HG03432 (cell line): ENCODE measurements at regions not wholly inside any gene's neighbourhood (a gene's known extent, or its start where the extent isn't known, plus 50 kb on each side); places are given as distances from the start of the nearest gene placed in this dataset.
"Not testable (repeated sequence)": the region's sequence is repeated elsewhere in the genome, so short reads cannot be mapped to it uniquely, and the experiment has no call there.

ENCODE experiments used
- ATAC-seq: cut with Tn5 transposase; IDR thresholded peaks from one replicate; pipeline ENCODE4 v1.9.1; 2021; ENCODE audit warnings: mild to moderate bottlenecking, moderate library complexity; ENCODE audit not compliant: unreplicated experiment

DNA sequence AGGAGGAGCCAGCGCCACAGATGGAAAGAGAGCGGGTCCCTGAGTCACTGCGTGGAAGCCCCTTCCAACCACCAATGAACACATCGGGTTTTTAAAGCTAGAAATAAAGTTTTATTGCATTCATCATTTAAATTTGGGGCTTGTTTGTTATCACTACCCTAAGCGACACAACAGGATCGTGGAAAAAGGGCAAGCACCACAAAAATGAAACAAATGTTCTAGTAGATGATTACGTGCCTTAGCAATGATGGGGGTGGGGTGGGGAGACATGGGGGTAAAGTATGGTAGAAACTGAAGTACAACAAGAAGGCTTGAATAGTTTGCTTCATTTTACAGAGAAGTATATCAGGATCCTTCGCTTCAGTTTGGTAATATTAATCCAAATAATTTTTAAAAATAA, 221.6 kb upstream of the ATP10A start:
- ATAC-seq, result no peak

DNA sequence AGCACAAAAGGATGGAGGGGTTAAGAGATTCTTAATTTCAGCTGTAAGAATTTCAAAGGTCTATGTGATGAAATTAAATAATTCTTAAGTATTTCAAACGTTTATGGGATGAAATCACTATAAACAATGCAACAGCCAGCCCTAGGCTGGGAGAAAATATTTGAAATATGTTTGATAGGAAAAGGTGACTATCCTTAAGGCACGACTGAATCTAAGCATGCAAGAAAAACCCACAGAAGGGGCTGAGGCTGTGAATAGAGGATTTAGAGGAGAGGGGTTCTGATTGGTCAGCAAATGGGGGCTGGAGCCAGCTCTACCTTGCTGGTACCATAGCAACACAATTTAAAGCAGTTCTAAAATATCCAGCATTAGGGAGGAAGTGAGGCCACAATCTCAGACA, 220.8 kb upstream of the ATP10A start:
- ATAC-seq, result no peak

DNA sequence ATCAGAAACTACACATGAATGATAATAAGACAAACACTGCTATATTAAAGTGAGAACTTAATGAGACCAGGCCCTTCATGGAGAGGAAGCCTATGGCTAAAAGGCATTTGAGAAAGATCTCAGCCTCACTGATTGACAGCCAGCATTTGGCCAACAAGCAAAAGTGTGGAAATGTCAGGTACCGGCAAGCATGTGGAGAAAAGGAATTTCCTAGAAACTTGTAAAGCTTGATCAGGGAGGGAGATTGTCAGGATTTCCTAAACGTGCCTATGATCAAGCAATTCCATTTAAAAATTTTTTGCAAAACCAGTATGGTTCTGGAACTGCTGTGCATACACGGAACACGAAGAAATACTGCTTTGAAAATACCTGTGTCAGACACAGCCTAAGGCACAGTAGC, 220.3 kb upstream of the ATP10A start:
- ATAC-seq, result no peak

DNA sequence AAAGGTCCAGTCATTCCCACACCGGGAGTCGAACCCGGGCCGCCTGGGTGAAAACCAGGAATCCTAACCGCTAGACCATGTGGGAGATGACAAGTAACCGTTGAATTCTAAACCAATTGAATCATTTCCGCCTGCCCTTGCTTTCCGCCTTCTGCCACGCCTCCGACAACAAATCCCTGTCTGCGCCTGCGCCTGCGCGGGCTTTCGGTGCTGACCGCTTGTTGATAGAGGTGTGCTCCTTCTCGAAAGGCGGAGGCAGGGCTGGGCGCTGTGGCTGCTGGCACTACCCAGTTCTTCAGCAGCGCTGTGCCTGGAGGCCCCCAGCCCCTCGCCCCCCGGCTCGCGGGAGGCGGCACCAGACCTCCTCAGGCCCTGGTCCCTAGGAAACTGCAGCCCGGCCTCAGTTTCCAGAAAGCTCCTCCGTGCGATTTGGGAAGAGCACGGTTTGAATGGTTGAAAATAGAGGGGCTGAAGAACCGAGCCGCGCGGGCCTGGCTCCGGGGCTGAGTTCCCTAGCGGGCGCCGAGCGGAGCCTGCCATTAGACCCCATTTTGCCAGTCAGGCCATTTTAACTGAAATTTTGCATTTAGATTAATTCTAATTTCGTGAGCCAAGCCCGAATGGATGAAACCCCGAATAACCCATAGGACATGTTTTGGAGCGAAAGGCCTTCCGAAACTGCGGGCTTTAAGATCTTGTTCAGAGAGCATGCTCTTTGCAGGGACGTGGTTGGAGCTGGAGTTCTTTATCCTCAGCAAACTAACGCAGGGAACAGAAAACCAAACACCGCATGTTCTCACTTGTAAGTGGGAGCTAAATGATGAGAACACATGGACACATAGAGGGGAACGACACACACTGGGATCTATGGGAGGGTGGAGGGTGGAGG, 219.3 kb upstream of the ATP10A start:
- peak; percentile 96 for ATAC-seq

DNA sequence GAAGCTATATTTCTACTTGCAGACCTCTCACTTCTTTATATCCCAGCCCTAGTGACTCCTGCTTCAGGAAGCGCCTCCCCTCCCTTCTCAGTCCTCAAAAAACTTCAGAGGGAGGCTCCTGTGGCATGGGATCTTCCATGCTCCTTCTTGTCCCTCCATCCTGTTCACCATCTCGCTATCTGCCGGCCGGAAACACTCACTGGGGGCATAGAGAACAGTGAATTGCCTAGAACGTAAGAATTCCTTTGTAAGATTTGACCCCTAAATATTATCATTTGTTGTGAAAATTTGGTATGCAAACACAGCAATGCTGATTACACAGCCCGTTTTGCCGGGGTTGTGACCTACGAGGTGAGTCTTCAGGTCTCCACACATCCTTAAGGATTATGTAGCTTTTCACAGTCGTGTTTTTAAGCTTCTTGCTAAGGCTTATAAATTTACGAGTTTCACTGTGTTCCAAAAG, 218.7 kb upstream of the ATP10A start:
- no peak for ATAC-seq

DNA sequence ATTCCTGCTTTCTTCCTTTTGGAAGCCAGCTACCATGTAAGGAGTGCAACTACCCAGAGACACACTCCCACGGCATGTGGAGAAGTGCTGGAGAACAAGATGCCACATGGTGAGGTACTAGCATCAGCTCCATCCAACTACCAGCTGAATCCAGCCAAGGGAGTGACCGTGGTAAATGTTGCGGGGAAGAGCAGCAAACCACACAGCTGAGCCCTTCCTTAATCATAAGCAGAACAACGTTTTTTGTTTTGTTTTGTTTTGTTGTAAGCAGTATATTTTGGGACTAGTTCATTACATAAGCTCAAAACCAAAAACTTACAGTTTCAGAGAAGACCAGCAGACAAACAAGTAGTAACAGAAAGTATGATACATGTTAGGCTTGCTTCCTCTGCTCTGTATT, 212.6 kb upstream of the ATP10A start:
- no peak for ATAC-seq

DNA sequence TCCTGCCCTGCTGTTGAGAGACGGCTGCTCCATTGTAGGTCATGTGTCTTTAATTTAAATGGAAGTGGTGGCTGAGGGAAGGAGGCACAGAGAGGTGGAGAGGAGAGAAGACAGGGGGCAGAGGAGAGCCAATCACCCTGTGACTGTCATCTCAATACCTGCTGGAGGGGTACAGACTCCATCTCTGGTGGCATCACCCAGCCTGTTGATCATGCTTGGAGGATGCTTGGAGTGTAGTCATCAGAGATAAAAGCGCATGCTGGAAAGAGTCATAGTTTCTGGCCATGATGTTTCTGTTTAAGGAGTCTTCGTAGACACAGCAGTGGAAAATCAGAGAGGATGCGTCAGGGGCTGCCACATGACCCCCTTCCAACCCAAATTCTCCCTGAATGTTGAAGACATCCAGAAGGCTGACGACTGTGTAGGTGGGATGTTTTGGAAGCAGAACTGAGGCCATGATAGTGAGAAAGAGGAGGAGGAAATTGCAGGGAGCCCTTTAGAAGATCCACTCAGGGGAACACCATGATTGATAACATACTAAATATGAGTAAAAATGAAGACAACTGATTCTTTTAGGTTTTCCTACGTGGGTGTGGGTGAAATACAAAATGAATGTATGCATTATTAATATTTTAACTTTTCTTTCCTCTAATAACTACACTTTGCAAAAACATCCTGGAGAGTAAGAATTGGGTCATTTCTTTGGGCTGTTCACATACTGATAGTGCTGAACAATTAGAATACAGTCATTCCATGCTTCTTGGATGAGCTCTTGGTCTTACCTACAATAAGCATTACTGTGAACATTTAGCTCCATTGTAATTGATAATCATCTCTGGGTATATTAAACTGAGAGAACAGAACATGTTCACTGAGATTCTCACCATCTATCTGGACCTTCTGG, 210.6 kb upstream of the ATP10A start:
- ATAC-seq, result no peak

DNA sequence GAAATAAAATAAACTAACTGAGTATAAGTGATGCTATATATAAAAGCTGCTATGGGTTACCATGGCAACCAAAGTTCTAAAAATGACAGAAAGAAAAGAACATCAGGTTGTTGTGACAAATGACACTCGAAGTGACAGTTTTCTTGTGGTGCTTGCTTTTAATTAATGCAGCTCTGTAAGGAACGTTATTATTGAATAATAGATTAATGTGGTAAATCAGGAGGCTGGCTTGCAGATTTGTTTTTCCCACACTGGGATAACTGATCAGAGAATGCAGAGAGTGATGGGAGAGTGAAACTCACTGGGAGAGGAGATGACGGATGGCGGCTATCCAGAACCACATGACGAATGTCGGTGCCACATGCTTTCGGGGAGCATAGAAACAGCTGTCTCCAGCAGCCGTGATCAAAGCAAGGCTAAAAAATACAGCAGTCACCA, 207.0 kb upstream of the ATP10A start:
- ATAC-seq, result no peak

DNA sequence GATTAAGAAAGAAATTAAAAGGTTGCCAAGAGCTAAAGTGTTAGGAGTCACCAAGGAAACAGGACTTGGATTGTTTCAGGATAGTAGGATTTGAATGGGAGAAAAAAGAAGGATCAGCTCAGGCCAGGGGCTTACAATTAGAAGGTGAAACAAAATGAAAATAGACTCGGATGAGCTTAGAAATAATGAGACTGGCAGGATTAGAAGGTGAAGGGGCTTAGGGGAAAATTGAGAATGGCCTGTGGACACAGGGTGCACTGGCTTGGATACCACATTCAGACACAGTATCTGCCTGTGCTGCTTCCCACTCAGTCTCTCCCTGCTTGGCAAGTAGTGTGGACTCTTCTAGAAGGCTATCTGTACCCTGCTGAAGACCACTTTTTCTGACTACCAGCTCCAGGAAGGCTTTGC, 206.1 kb upstream of the ATP10A start:
- ATAC-seq, result no peak

DNA sequence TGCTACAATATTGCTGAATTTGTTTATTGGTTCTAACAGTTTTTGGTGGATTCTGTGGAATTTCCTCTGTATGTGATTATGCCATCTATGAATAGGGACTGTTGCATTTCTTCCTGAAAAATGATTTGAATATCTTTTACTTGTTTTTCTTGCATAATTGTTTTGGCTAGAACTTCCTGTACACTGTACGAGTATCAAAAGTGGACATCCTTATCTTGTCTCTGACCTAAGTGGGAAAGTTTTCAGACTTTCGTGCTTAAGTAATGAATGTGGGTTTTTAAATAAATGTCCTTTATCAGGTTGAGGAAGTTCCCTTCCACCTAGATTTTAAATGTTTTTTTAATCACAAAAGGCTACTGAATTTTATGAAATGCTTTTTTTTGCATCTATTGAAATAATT, 203.8 kb upstream of the ATP10A start:
- ATAC-seq, result no peak

DNA sequence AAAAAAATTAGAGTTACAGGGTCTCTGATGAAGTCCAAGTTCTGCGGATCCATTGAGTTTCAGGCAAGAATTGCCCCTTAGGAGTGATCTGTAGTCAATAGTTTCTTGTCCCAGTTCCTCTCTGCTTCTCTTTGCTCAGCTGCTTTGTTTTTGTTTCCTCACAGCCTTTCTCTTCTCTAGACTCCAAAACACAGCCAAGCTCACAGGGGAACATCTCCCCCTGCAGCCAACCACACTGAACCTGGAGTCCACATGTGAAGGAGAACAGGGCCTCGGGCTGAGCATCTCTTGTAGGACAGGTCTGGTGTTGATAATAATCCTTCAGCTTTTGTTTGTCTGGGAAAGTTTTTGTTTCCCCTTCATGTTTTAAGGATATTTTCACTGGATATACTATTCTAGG, 202.6 kb upstream of the ATP10A start:
- no peak for ATAC-seq

DNA sequence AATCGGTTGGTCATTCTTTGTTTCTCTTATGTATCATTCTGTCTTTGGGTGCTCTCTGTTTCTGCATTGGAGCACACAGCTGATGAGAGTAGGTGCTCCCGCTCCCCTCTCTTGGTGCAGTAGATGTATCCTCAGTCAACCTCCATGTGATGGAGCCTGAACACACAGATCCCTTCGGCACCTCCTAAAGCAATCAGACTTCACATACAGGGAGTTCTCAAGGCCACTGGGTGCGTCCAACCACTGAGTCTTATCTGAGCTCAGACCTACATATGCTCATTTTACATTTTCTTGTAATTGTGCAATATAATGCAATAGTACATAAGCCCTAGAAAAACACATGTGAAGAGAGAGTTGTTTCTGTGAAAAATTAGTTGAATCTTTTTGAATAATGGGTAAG, 198.1 kb upstream of the ATP10A start:
- ATAC-seq, result no peak

DNA sequence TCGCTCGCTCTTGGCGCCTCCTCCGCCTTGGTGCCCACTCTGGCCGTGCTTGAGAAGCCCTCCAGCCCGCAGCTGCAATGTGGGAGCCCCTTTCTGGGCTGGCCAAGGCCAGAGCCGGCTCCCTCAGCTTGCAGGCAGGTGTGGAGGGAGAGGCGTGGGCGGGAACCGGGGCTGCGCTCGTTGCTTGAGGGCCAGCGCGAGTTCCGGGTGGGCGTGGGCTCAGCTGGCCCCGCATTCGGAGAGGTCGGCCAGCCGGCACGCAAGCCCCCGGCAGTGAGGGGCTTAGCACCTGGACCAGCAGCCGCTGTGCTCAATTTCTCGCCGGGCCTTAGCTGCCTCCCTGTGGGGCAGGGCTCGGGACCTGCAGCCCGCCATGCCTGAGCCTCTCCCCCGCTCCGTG, 193.6 kb upstream of the ATP10A start:
- ATAC-seq, result not testable (repeated sequence)

DNA sequence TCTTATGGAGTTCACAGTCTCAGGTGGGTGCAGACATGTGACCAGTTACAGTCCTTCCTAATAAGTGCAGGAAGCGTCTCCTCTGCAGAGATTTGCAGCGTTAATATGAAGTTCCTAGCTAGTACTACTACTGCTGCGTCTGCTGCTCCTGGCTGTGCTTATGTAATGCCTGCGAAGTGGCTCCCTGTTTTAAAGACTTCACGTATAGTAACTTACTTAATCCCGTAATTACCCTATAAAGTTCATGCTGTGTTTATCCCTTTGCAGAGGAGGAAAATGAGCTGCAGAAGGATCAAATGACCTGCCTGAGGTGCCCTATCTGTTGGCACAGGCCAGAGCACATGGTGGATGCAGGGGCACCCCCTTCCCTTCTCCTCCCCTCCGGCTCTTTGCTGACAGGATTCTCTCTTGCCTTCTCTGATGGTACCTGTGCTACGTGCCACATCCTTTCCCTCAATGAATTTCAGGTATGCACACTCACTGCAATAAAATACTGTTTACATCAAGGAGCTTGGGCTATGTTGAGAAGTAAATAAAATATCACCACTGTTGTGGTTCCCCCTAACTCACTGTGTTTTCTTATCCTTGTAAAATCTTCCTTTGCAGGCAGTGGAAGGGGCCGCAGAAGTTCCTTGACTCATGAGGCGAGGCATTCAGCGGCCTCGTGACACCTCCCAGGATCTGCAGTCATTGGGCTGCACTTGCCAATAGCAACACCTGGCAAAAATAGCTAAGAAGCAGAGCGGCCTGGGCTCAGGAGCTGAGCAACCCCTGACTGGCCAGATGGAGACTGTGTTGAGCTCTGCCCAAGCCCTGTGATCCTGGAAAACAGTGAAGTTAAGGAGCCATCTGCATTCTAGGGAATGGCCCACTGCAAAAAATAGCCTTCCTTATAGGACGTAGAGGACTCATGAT, 188.9 kb upstream of the ATP10A start:
- no peak for ATAC-seq

DNA sequence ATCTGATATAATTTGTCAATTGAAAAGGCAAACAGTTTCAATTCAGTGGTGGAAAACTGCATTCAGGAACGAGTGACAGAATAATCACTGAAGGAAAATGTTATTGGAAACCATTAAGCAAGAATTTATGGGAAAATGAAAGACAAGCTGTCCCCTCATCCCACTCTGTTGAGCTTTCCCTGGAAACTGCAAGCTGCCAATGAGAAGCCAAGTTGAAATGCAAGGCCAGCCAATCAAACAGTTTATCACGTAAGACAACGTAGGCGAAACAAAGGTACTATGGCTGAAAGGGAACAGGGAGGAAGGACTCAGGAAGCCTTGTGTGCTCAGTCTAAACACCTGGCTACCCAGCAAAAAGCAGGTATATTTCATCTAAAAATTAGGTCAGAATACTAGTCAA, 187.9 kb upstream of the ATP10A start:
- ATAC-seq, result no peak

DNA sequence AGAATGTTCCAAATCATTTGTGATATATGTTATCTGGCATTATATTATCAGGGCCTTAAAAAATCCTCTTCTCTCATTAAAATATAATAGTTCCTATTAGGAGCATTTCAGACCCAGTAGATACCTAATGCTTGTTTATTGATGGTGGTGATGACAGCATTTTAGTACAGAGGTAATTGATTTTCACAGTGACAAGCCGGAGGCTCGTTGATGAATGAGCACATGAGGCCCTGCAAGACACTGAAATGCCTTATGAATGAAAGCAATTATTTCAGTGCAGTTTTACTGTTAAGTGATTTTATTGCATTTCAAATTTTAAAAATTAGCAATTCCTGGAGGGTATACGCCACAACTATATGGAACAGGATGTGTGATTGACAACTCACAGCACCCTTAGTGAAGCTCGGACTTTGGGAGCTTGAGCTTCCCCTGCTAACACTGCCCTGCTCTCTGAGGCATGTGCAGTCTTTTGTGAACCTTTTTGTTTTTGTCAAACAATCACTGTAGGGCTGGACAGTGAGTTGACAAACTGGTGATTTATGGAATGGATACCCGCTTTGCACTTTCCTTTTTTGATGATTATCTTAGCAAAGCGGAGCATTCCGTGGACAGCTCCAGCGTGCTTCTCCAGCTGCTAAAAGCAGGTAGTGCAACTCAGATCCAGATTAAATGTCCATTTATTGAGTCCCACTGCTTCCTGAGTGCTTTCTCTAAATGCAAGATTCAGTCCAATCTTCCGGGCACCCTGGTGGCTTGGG, 187.0 kb upstream of the ATP10A start:
- ATAC-seq, result no peak

DNA sequence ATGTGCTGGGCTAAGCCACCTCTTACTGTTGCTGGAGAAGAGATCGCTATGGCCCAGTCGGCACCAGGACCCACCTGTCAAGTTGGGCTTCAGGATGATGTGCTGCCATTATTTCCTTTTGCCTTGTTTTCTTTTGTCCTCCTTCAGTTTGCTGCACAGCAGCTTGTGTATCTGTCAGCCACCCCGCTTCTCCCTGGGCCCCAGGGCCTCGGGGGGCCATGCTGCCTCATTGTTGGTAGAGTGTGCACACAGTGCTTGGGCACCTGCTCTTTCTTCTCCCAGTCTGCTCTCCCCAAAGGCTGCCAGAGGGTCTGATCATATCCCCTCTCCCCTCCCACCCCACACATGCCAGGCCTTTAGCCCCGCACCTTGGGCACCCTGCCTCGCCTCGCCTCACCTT, 185.5 kb upstream of the ATP10A start:
- ATAC-seq, result no peak

DNA sequence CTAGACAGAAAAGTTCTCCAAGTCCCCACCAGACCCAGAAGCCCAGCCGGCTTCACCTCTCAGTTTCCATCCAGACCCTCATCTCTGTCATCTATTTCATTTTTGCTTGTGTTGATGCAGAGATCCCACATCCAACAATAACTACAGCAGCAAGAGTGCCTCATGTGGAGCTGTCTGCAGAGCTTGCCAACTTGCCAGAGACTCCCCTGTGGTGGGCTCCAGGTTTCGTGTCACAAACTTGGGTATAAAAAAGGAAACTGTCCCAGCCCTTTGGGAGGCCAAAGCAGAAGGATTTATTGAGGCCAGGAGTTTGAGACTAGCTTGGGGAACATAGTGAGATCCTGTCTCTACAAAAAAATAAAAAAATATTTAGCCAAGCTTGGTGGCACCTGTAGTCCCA, 182.4 kb upstream of the ATP10A start:
- ATAC-seq, result no peak

DNA sequence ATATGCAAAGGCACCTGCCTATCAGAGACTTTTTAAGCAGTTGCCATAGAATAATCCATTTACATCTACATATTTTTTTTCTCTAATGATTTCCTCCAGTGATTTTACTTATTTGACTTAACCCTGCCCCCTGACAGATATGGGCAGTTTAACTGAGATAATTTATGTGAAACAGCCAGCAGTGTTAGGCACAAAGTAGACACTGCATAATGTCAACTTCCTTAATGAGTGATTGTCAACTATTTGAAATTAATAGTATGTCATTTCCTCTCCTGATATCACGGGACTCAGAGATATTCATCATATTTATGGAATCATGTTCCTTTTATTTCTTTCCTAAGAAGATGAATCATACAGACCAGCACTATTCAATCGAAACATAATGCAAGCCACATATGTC, 179.9 kb upstream of the ATP10A start:
- ATAC-seq, result no peak

DNA sequence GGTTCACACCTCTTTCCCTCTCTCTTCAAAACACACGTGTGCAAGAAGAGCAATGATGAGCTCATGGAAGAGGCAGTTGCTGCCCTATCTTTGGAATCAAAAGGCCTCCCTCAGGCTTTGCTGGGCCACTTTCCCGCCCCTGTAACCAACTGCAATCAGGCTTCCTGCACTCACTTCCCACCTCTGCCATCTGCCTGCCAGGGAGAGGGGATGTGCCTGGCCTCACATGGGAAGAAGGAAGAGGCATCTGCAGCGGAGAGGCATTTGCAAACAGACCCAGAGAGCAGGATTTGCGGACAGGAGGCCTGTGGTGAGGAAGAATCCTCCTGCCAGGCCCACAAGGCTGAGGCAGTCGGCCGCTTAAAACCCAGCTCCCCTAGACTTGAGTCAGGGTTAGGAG, 175.6 kb upstream of the ATP10A start:
- no peak for ATAC-seq
